SIG-M5 treated with dmso at 0.1 percent for 504 hours (cell line): ENCODE measurements at regions not wholly inside any gene's neighbourhood (a gene's known extent, or its start where the extent isn't known, plus 50 kb on each side); places are given as distances from the start of the nearest gene placed in this dataset.
"Not testable (repeated sequence)": the region's sequence is repeated elsewhere in the genome, so short reads cannot be mapped to it uniquely, and the experiment has no call there.

Experiments
- DNase-seq: peaks from one replicate; lab custom pipeline; 2025; ENCODE audit not compliant: unreplicated experiment; lab: John Stamatoyannopoulos, UW

- DNase-seq, result no peak
Measured at GRCh38 chr10:64376167-64376566, 855.0 kb downstream of the REEP3 start.

GRCh38 chr10:64379898-64380297 is 858.7 kb downstream of the REEP3 start:
- DNase-seq, result no peak

DNA sequence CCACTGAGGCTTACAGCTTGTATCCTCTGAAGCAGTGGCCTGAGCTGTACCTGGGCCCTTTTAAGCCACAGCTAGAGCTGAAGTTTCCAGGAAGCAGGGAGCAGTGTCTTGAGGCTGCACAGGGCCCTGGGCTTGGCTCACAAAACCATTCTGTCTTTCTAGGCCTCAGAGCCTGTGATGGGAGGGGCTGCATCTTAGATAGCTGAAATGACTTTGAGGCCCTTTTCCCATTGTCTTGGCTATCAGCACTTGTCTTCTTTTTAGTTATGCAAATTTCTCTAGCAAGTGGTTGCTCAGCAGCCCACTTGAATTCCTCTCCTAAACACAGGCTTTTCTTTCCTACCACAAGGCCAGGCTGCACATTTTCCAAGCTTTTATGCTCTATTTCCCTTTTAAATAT is 864.2 kb downstream of the REEP3 start:
- DNase-seq, result no peak

DNA sequence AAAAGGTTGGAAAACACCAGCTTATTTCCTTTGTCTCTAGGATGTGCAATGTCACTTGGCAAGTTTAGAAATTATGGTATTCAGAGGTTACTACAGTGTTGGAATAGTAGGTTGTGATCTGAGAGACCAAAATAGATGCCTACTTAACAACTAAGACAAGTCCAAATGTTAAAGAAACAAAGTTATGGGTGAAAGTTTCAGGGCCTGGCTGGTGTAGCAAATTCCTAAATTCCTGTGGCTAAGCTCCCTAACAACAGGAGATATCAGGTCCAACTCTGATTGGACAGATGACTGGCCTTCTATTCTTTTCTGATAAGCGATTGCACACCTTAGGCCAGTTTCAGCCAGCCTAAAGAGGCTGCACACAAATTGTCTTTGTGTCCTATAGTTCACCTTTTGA is 873.5 kb downstream of the REEP3 start:
- DNase-seq, result no peak

- DNase-seq, result no peak
Measured at GRCh38 chr10:64396105-64396708, 875.0 kb downstream of the REEP3 start.

DNA sequence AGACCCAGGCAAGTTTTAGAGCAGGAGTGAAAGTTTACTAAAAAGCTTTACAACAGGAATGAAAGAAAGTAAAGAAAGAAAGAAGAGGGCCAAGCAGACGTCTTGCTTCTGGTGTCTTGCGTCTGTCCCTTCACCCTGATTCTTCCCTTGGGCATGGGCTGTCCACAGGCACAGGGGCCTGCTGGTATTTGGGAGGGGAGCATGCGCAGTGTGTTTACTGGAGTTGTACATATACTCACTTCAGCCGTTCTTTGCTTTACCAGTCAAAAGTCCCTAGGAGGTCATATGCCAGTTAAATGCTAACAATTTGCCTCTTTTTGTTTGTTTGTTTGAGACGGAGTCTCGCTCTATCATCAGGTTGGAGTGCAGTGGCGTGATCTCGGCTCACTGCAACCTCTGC is 875.9 kb downstream of the REEP3 start:
- no peak for DNase-seq

GRCh38 chr10:64408391-64409183 is 887.4 kb downstream of the REEP3 start:
- no peak for DNase-seq

DNA sequence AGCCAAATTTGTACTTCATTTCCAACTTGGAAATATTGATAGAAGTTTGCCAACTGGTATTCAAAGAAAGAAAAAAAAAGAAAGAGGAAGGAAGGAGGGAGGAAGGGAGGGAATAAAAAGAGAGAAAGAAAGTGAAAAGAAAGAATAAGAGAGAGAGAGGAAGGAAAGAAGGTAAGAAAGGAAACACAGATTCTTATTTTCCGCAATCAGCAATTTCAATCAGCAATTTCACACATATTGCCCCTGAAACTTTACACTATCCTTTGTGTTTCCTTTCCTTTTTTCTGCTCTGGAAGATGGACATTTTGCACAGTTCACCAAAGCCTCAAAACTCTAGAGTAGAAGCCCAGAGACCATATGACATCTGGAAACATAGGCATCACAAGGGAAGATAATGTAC is 888.1 kb downstream of the REEP3 start:
- DNase-seq, result no peak

GRCh38 chr10:64416011-64416410 is 894.8 kb downstream of the REEP3 start:
- no peak for DNase-seq

GRCh38 chr10:64419461-64419860 is 898.3 kb downstream of the REEP3 start:
- no peak for DNase-seq

GRCh38 chr10:64426745-64427144 is 905.5 kb downstream of the REEP3 start:
- DNase-seq, result no peak

DNA sequence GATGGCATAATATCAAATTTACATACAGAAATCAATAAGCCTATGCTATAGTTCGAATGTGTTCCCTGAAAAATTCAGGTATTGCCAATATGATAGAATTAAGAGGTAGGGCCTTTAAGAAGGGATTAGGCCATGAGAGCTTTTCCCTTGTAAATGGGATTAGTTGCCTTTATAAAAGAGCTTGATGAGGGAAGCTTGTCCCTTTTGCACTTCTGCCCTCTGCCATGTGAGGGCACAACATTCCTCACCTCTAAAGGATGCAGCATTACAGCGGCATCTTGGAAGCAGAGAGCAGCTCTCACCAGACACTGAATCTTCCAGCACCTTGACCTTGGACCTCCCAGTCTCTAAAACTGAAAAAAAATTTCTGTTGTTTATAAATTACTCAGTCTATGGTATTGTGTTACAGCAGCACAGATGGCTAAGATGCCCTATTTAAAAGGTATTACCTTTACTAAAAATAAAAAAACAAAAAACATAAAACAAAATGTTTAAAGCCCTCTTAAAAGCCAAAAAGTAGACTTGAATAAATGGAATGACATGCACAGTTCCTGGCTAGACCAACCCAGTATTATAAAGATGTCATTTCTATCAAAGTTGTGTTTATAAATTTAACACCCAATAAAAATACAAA is 909.6 kb downstream of the REEP3 start:
- DNase-seq, result peak; percentile 1

DNA sequence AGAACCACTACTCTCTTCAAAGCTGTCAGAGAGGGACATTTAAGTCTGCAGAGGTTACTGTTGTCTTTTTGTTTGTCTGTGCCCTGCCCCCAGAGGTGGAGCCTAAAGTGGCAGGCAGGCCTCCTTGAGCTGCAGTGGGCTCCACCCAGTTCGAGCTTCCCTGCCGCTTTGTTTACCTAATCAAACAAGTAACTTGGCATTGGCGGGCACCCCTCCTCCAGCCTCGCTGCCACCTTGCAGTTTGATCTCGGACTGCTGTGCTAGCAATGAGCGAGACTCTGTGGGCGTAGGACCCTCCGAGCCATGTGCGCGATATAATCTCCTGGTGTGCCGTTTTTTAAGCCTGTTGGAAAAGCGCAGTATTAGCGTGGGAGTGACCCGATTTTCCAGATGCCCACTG is 920.7 kb downstream of the REEP3 start:
- DNase-seq, result not testable (repeated sequence)

GRCh38 chr10:64444163-64444562 is 923.0 kb downstream of the REEP3 start:
- DNase-seq, result no peak

GRCh38 chr10:64444564-64444963 is 923.4 kb downstream of the REEP3 start:
- no peak for DNase-seq

GRCh38 chr10:64449603-64450002 is 928.4 kb downstream of the REEP3 start:
- DNase-seq, result no peak

GRCh38 chr10:64450312-64450711 is 929.1 kb downstream of the REEP3 start:
- no peak for DNase-seq

DNA sequence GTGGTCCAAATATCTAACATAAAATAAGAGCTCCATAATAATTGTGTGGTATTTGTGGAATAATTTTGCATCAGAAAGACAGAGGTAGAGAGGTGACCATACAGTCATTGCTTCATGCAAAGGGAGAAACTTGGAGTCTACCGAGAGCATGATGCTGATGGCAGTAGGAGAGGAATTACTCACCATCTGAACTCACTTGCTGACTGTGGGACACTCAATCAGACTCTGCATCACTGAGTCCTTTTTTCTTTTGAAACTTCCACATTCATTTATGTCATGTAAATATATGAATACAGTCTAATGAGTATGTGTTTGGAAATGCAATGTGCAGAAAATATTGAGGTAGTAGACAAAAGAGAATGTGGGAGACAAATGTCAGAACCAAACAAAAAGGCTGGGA is 933.8 kb downstream of the REEP3 start:
- DNase-seq, result no peak

DNA sequence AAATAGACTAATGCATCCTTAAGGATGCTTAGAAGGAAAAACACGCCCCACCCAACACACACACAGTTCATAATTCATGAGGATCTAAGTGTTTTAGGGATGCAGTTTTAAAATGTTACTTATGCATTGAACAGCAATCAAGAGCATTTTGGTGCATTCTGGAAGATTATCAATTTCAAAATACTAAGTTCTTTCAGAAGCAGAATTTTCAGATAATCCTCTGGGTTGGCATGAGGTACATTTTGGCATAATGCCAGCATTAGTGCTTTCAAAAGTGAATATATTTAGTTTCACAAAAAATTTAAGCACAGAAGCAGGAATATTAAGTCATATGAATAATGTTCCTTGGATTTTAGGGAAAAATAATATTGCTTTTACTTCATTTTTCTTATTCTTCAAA is 937.1 kb downstream of the REEP3 start:
- DNase-seq, result no peak

- no peak for DNase-seq
Measured at GRCh38 chr10:64463406-64463805, 942.2 kb downstream of the REEP3 start.

DNA sequence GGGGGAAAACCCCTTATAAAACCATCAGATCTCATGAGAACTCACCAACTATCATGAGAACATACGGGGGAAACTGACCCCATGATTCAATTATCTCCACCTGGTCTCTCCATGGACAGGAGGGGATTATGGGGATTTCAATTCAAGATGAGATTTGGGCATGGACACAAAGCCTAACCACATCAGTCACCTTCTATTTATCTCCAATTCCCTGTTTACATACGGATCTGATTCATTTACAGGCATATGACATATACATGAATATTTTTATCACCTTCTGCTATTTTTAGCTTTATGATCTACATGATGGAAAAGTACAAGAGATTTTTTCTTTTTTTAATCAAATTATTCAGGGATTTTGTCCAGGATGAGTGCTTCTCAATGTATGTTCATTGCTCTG is 944.5 kb downstream of the REEP3 start:
- no peak for DNase-seq

DNA sequence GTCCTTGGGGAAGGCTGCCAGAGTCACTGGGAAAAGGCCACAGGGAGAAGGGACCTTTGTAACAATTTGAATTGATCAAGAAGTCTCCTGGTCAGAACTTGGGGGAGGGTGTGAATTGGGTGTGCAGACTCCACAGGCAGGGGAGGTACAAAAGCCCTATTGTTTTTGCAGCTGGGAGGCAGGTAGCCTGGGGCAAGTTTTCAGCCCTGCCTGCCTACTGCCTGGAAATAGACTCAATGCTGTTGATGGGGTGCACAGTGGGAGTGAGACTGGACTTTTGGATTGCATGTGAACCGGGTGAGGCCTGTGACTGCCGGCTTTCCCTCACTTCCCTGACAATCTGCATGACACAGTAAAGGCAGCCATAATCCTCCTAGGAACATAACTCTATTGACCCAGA is 947.0 kb downstream of the REEP3 start:
- no peak for DNase-seq
